ENCODE measurements at regions not wholly inside any gene's neighbourhood (a gene's known extent, or its start where the extent isn't known, plus 50 kb on each side); places are given as distances from the start of the nearest gene placed in this dataset.
"Not testable (repeated sequence)": the region's sequence is repeated elsewhere in the genome, so short reads cannot be mapped to it uniquely, and the experiment has no call there.

DNA sequence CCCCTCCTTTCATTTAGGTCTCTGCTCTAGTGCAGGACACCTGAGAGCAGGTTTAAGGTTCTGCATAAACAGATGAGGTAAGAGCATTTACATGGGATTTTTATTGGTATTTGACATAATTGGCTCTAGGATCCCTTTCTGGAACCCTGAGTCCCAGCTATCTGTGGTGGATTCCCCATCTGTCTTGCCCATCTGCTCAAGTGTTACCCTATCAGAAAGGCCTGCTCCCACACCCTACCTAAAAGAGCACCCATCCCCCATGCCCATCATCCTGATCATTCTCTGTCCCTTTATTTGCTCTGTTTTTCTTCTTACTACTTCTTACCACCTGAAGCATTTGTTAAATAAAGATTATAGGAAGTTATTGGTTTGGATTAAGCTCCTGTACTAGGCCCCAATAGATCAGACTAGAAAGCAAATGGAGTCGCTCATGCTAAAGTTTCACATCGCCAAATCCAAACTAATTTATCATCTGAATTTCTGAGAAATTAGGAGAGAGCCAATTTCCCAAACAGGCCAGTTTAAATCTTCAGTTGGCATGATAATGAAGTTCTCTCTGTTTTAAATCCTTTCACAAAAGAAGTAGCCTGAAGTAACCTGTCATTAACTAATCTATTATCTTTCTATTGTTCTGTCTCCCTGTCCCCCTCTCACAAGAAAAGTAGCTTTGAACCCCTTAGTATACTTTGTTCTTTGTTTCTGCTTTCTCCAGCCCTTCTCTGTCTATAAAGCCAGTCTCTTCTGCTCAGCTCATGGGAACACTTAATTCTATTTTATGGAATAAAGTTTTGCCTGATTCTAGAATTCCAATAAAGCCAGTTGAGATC, 178.6 kb downstream of the ZNF674 start:
- DNase-seq (ENCODE audit: low read depth in 2 of 2) = no peak

DNA sequence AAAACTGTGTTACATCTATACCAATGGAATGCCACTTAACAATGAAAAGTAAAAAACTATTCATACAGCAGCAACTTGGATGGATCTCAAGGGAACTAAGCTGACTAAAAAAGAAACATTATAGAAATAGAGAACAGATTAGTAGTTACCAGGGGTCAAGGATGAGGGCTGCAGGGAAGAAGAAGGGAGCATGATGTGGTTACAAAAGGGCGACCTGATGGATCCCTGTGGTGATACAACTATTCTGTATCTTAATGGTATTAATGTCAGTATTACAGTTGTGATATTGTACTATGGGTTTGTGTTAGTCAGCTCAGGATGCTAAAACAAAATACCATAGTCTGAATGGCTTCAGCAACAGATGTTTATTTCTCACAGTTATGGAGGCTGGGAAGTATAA, 190.7 kb downstream of the ZNF674 start:
- DNase-seq (ENCODE audit: low read depth in 2 of 2) = no peak

DNA sequence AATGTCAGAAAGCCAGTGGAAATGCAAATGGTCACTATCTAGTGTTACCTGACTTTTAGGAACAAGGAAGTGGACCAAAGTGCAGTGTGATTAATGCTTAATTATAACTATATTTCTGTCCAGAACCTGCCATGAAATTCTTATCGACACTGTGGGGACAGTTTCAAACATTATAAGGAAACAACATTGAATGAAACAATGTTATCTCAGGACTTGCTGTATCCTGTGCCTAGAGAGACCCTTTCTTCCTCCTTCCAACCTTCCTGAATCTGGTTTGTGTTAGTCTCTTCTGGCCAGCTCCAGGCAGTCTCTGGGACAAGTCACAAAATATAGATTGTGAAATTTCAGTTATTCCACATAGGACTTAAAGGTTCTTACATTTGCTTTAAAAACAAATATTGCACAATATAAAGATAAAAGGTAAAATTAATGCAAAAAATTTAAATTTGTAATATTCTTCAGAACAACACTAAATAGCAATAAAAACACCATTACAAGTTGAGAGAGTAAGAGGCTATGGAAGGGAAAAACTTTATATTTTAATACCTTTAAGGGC, 203.4 kb downstream of the ZNF674 start:
- DNase-seq (ENCODE audit: low read depth in 2 of 2) = no peak

DNA sequence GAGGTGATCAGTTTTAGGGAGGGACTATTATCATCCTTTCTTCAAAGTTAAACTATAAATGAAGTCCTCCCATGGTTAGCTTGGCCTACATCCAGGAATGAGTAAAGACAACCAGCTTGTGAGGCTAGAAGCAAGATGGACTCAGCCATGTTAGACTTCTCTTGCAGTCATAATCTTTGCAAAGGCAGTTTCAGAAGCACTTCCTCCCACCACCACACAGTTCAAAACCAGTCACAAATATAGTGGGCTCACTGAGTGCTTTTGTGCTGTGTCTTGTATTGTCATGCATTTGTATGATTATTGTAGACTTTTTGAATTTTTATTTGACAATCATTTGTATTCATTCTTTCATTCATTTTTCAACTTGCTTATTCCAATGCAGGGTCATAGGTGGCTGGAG, 204.5 kb downstream of the ZNF674 start:
- no peak for DNase-seq (ENCODE audit: low read depth in 2 of 2)

DNA sequence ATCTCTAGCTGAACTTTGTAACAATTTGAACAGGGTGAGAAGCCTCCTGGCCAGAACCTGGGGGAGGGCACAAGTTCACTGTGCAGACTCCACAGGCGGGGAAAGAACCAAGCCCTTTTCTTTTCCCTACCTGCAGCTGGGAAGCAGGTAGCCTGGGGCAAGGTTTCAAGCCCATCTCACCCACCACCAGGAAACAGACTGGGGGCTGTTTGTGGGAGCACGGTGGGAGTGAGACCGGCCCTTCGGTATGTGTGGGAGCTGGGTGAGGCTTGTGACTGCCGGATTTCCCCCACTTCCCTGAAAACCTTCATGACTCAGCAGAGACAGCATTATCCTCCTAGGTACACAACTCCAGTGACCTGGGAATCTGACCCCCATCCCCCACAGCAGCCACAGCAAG, 211.7 kb downstream of the ZNF674 start:
- no peak for DNase-seq (ENCODE audit: low read depth in 2 of 2)

DNA sequence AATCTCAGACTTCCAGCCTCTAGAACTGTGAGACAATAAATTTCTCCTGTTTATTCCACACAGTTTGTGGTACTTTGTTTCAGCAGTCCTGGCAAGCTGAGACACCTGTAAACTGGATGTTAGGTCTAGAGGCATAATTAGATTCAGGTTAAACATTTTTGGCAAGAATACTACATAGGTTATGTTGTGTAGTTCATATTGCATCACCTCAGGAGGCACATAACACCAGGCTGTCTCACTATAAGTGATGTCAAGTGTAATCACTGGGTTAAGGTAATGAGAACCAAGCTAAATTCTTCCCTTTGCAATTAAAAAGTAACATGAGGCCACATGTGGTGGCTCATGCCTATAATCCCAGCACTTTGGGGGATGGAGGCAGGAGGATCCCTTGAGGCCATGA, 214.2 kb downstream of the ZNF674 start:
- no peak for DNase-seq (ENCODE audit: low read depth in 2 of 2)

DNA sequence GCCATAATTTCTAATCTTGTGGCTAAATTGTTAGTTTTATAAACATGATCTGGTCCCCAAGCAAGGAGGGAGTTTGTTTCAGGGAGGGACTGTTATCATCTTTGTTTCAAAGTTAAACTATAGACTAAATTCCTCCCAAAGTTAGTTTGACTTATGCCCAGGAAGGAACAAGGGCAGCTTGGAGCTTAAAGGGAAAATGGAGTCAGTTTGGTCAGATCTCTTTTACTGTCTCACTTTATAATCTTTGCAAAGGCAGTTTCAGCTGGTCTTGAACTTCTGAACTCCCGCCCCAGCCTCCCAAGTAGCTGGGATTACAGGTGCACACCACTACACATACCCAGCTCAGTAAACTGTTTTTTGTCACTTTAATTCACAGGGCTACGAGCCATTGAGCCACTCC, 214.7 kb downstream of the ZNF674 start:
- DNase-seq (ENCODE audit: low read depth in 2 of 2) = no peak

DNA sequence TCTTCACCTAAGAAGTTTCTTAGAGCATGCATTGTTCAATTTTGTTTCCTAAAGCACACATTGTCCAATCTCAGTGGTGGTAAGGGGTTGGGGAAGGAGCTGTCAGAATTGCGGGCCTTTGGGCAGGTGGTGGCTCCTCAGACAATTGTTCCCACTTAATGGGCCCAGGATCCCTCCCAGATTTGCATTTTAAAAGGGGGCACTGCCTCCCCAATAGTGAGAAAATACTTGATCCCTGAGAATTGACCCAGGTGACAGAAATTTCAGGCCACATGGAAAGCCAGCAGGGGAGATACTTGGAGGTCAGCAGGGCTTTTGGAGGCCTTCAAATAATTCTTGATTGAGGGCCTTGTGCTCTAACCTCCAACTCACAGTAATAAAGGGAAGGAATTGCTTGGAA, 217.1 kb downstream of the ZNF674 start:
- no peak for DNase-seq (ENCODE audit: low read depth in 2 of 2)

DNA sequence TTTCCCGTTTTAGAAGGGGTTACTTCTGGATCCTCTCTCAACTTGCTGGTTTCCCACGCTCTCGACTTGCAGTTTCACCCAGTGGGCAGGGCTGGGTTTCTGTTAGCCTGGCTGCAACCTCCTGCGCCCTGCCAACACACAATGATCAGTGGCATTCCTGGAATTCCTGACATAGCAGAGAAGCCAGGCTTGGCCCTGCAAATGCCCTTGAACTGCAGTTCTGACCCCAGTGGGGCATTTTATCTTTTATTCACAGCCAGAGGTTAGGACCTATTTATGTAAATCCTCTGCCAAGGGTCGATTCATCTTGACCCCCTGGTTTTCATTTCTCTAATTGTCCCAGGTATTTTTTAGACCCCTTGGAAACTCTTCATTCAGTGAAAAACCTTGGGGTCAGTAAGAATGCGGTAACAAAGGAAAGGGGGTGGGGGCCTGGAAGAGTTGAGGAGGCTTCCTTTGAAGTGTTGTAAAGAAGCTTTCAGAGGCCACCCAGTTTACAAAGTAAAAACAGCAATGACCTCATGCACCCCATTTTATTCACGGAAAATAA, 217.6 kb downstream of the ZNF674 start:
- DNase-seq (ENCODE audit: low read depth in 2 of 2) = no peak

DNA sequence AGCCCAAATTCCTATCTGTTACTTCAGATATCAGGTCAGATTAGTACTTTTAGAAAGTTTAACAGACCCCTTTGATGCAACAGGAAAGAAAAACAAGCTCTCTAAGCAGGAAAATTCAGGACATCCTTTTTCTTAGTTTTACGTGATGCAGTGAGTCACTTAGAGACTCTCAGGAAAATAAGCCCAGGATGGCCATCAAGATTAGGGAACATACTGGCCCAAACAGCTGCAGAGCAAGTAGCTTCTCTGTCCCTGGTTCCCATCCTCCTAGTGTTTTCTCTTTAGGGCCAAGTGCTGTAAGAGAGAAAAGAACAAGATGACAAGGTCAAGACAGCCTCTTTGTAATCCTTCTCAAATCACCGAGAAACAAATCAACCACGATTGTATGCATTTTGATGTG, 219.1 kb downstream of the ZNF674 start:
- DNase-seq (ENCODE audit: low read depth in 2 of 2) = no peak

DNA sequence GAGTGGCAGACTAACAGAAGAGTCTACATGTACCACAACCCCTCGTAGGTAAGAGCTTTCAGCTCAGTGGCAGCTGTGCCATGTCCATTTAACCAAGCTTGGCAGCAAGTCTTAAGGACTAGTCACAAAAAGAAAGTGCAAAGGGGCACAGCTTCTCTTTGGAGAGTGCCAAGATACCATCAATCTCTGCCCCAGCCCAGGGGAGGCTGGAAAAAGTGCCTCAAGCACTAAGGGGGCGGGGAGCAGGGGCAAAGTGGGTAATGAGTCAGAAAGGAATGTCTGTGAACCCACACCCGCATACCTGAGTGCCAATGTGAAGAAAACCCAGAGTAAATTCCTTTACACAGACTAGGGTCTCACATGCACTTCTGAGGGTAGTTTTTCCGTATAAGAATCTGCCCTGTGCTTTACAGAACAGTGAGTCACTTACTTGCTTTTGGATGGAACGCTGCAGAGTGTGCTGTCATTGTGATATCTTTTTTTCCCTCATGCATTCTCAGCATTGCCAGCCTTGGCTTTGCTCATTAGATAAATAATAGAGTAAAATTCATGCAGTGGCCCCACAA, 219.8 kb downstream of the ZNF674 start:
- DNase-seq (ENCODE audit: low read depth in 2 of 2) = peak; percentile 31 to 36

DNA sequence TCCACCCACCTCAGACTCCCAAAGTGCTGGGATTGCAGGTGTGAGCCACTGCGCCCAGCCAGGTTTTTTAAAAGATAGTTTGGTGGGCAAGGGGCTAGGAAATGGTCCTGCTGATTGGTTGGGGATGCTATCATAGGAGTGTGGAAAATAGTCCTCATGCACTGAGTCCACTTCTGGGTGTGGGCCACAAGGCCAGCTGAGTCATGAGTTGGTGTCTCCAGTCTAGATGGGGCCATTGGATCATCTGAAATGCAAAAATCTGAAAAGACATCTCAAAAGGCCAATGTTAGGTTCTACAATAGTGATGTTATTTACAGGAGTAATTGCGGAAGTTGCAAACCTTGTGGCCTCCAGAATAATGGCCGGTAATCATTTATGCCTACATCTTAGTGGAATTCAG, 221.1 kb downstream of the ZNF674 start:
- DNase-seq (ENCODE audit: low read depth in 2 of 2) = no peak

DNA sequence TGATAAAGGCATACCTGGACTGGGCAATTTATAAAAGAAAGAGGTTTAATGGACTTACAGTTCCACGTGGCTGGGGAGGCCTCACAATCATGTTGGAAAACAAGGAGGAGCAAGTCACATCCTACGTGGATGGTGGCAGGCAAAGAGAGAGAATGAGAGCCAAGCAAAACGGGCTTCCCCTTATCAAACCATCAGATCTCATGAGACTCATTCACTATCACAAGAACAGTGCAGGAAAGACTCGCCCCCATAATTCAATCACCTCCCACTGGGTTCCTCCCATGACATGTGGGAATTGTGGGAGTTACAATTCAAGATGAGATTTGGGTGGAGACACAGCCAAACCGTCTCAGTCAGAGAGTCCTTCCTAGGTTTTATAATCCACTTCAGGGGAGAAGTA, 222.3 kb downstream of the ZNF674 start:
- not testable (repeated sequence) for DNase-seq (ENCODE audit: low read depth in 2 of 2)

DNA sequence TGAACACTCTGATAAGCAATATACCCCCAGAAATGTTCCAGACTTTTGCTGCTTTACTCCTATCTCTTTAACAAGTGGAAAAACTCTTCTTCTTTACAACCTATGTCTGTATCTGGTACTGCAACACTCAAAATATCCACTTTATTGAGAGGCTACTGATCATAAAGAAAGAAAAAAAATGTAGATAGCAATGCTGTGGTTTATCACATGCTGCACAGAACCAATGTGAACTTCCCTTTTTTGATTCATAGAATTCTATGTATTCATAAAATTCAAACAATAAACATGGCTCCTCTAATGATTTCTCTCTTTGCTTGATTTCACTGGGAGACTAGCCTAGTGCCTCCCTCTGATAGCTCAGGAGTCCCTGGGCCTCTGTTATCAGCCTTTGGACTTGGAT, 223.5 kb downstream of the ZNF674 start:
- DNase-seq (ENCODE audit: low read depth in 2 of 2) = no peak

DNA sequence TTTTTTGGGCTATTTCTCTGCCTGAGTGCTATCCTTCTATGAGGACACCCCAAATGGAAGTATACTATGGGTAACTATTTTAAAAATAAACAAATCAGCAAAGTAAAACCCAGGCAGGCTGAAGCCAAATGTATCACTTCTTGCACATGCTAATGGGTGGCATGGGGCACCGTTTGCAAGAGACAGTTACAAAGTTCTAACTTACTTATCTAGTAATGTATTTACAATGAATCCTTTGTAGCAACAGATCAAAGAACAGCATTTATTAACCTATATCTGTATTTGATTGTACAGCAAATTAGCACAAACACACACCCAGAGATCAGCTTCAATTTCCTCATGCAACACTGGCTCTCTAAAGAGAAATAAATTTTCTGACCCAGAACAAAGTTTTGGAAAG, 225.5 kb downstream of the ZNF674 start:
- DNase-seq (ENCODE audit: low read depth in 2 of 2) = no peak

DNA sequence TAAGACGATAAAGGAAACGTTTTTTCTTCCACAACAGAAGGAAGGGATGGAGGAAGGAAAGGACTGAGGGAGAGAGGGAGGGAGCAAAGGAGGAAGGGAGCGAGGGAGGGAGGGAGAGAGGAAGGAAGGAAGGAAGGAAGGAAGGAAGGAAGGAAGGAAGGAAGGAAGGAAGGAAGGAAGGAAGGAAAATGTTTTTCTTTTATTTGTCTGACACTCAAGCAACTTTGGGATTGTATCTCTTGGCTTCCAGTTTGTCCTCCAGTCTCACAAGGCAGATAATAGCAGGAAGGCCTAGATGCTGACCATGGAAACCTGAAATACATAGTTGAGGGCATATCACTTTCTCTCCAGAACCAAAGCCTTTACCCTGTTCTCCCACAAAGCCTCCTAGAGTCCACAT, 226.7 kb downstream of the ZNF674 start:
- DNase-seq (ENCODE audit: low read depth in 2 of 2) = no peak

DNA sequence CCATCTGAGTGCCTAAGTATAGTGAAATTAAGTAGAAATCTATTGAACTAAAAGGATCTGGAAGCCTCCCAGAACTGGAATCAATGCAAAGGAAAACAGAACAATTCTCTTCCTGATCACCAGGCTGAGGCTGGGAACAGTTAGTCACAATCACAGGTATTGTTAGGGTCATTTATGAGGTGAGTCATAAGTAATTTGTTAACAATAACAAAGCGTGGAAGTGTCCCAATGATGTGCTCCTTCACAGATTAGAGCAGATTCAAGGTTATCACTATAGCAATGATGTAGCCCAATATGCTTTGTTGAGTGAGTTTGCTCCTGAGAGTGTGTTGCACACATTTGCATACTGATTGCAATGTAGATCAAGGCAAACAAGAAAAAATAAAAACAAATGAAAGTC, 228.1 kb downstream of the ZNF674 start:
- no peak for DNase-seq (ENCODE audit: low read depth in 2 of 2)

DNA sequence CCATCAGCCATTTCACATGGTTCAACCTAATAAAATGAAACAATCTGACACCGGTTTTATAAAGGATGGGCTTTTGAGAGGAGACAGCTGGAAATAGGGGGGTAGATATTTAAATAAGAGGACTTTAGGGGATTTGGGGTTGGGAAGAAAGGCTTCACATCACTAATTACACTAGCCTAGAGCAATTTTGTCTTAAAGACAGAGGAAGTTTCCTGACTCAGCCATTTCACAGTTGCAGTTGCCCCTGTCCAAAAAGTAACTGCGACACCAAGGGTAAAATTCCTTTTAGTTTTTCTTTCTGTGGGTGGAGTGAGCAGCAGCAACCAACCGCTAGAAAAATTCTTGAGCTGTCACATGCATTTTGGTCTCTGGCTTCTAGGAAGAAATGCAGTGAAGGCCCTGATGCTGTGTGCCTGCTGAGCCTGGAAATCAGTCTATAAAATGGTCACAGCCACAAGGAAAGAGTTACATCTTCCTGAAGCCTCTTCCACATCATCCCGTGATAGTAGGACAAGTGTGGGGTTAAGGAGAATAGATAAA, 233.6 kb downstream of the ZNF674 start:
- DNase-seq (ENCODE audit: low read depth in 2 of 2) = no peak

DNA sequence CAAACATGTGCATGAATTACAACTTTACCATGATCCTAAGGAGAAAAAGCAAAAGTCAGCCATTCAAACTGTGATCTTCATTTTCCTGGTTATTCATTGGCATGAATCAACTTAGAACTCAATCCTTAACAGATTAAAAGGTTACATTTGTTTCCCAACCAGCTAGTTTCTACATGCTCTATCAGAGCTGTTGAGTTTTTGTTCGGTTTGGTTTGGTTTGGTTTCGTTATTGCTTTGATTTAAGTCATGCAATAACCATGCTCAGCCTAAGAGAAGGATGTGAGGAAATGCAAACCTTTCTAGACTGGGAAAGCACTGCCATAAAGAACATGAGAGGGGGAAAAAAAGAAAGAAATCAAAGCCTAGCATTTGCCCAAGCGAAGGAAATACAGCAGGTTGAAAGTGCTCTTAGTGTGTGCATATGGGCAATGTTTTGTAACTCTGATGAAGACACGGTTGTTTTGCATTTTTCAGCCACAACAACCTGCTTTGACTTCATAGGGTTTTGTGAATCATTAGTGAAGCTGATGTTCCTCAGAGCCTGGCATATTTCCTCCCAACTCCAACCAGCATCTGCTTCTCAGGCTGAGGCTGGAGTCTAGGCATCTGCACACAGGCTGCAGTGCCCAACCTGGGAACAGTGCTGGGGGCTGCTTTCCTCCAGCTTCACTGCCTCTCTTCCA, 234.3 kb downstream of the ZNF674 start:
- no peak for DNase-seq (ENCODE audit: low read depth in 2 of 2)

DNA sequence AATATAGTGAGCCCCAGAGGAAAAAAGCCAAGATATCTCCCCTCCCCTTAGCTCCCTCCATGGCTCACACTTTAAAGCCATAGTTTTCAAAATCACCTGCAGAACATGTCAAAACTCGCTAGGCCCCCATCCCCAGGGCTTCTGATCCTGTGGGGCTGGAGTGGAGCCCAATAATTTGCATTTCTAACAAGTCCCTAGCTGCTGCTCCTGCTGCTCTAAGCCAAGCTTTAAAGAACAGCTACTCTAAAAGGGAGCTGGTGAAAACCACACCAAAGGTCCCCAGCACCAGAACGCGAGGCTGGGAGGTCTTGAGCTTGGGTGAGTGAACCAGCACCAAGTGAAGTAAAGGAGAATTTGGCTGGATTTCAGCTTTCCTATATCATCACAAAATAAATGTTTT, 237.1 kb downstream of the ZNF674 start:
- no peak for DNase-seq (ENCODE audit: low read depth in 2 of 2)

DNA sequence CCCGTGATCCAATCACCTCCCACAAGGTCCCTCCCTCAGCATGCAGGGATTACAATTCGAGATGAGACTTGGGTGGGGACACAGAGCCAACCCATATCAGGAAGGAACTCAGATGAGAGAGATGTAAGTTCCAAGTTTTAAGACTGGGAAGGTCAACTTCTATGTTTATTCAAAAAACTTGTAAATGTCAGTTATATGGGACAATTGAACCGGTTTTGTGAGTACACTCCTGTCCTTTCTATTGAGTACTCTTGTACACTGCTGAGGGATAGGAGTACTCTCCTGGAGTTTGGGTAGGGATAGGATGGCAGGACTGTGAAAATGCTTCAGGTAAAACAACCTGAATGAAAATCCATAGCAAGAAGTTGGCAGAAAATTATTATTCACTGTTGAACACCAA, 239.1 kb downstream of the ZNF674 start:
- DNase-seq (ENCODE audit: low read depth in 2 of 2) = no peak

DNA sequence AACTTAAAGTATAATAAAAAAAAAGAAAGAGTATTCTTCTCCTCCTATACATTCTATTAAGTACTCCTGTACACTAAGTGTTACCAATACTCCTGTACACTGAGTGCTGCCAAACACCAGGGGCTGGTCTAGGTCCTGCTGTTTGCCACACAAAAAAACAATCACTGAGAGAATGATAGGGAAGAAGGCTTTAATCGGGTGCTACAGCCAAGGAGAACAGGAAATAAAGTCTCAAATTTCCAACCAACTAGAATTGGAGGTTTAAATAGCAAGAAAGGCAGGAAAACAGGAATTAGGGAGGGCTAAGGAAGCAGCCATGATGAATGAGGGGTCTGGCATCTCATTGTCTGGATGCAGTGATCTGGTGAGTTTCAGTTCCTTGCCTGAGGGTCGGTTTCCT, 239.8 kb downstream of the ZNF674 start:
- DNase-seq (ENCODE audit: low read depth in 2 of 2) = no peak

Data from stimulated activated CD8-positive, alpha-beta memory T cell treated with anti-CD3 and anti-CD28 coated beads, Interleukin-2, amount 100 ng/mL, for 48 hours (primary cell).